GM23338 (cell line): ENCODE measurements at regions not wholly inside any gene's neighbourhood (a gene's known extent, or its start where the extent isn't known, plus 50 kb on each side); places are given as distances from the start of the nearest gene placed in this dataset.

Experiments
- ATAC-seq: fragments of 200-7000 bp; cut with Tn5 transposase; 3 replicates; pipeline ENCODE4 v1.9.1; 2020
- DNase-seq: peaks from one replicate; pipeline ENCODE4 v3.0.0-alpha.2; 2015; ENCODE audit warnings: low spot score
- H2AFZ ChIP-seq: fragments of 200-600 bp; sonication (generic); 2 replicates; pipeline ENCODE4 v1.8.0; 2016; ENCODE audit warnings: antibody characterized with exemption, mild to moderate bottlenecking, moderate library complexity
- H3F3A ChIP-seq: fragments of 200-600 bp; sonication (generic); replicated peaks from 2 replicates; pipeline ENCODE4 v1.8.0; 2017; ENCODE audit warnings: antibody characterized with exemption, mixed run types, low read depth
- H3K27ac ChIP-seq: fragments of 200-600 bp; sonication (generic); 2 replicates; pipeline ENCODE4 v1.6.1; 2016; ENCODE audit warnings: low read depth
- H3K27me3 ChIP-seq: fragments of 200-600 bp; sonication (generic); 2 replicates; pipeline ENCODE4 v1.8.0; 2016; ENCODE audit warnings: mild to moderate bottlenecking, mixed run types, moderate library complexity; ENCODE audit not compliant: insufficient read depth
- H3K36me3 ChIP-seq: fragments of 200-600 bp; sonication (generic); 2 replicates; pipeline ENCODE4 v1.8.0; 2016; ENCODE audit warnings: mild to moderate bottlenecking; ENCODE audit not compliant: insufficient read depth
- H3K4me1 ChIP-seq: fragments of 200-600 bp; sonication (generic); 2 replicates; pipeline ENCODE4 v1.8.0; 2016; ENCODE audit warnings: mild to moderate bottlenecking, moderate library complexity; ENCODE audit not compliant: insufficient read depth
- H3K4me2 ChIP-seq: fragments of 200-600 bp; sonication (generic); 2 replicates; pipeline ENCODE4 v1.7.1; 2017; ENCODE audit warnings: mixed run types
- H3K4me3 ChIP-seq: fragments of 200-600 bp; sonication (generic); 2 replicates; pipeline ENCODE4 v1.6.1; 2016; ENCODE audit warnings: mixed run types
- H3K79me2 ChIP-seq: fragments of 200-600 bp; sonication (generic); replicated peaks from 2 replicates; pipeline ENCODE4 v1.8.0; 2017; ENCODE audit warnings: mild to moderate bottlenecking; ENCODE audit not compliant: insufficient read depth
- H3K9me2 ChIP-seq: fragments of 200-600 bp; sonication (generic); 2 replicates; pipeline ENCODE4 v1.8.0; 2017; ENCODE audit not compliant: insufficient read depth
- H4K20me1 ChIP-seq: fragments of 200-600 bp; sonication (generic); replicated peaks from 2 replicates; pipeline ENCODE4 v1.8.0; 2017; ENCODE audit warnings: mild to moderate bottlenecking; ENCODE audit not compliant: insufficient read depth
- H3K27ac Mint-ChIP-seq: 2 replicates; pipeline ENCODE4 v1.8.0; 2020; ENCODE audit warnings: inconsistent platforms, mild to moderate bottlenecking, moderate library complexity, mixed read lengths
- H3K27me3 Mint-ChIP-seq: 3 replicates; pipeline ENCODE4 v1.8.0; 2022; ENCODE audit warnings: low read depth, mild to moderate bottlenecking, moderate library complexity, mixed read lengths, inconsistent platforms; ENCODE audit not compliant: insufficient read depth, poor library complexity
- H3K36me3 Mint-ChIP-seq: 3 replicates; pipeline ENCODE4 v1.8.0; 2021; ENCODE audit warnings: low read depth, mild to moderate bottlenecking, inconsistent platforms, moderate library complexity, mixed read lengths
- H3K4me1 Mint-ChIP-seq: 3 replicates; pipeline ENCODE4 v1.8.0; 2020; ENCODE audit warnings: mild to moderate bottlenecking, inconsistent platforms, mixed read lengths
- H3K4me3 Mint-ChIP-seq: 3 replicates; pipeline ENCODE4 v1.8.0; 2021; ENCODE audit warnings: moderate library complexity, mild to moderate bottlenecking, inconsistent platforms, mixed read lengths
- H3K9me3 Mint-ChIP-seq: 3 replicates; pipeline ENCODE4 v1.8.0; 2020; ENCODE audit warnings: moderate library complexity, mild to moderate bottlenecking, inconsistent platforms, mixed read lengths
- CREB1 ChIP-seq: fragments of 250-450 bp; sonication (Bioruptor Pico); IDR thresholded peaks from 2 replicates; pipeline ENCODE4 v1.5.0; 2020; ENCODE audit warnings: low read depth, mild to moderate bottlenecking, moderate library complexity
- CTCF ChIP-seq, 2 experiments: fragments of 200-600 bp in 1 of 2; sonication (generic) in 1 of 2; conservative IDR thresholded peaks; 2 replicates each; pipeline versions ENCODE4 v1.5.1 to v1.6.1; 2016 to 2017; ENCODE audit warnings: antibody characterized with exemption in 2 of 2, low read depth in 2 of 2, mild to moderate bottlenecking in 2 of 2, moderate library complexity in 1 of 2
- ETS1 ChIP-seq: IDR thresholded peaks from 2 replicates; pipeline ENCODE4 v1.6.1; 2016; ENCODE audit warnings: antibody characterized with exemption
- EZH2 ChIP-seq: fragments of 200-600 bp; sonication (generic); IDR thresholded peaks from one replicate; pipeline ENCODE4 v1.8.0; 2017; ENCODE audit warnings: antibody characterized with exemption, mild to moderate bottlenecking, low read depth; ENCODE audit not compliant: unreplicated experiment
- EZH2phosphoT487 ChIP-seq: fragments of 200-600 bp; sonication (generic); IDR thresholded peaks from one replicate; pipeline ENCODE4 v1.8.1; 2018; ENCODE audit warnings: antibody characterized with exemption; ENCODE audit not compliant: unreplicated experiment
- JUNB ChIP-seq: IDR thresholded peaks from one replicate; pipeline ENCODE4 v1.6.1; 2016; ENCODE audit warnings: antibody characterized with exemption; ENCODE audit not compliant: unreplicated experiment
- NANOG ChIP-seq: IDR thresholded peaks from 2 replicates; pipeline ENCODE4 v1.6.1; 2016; ENCODE audit warnings: antibody characterized with exemption, borderline replicate concordance
- POLR2AphosphoS5 ChIP-seq: IDR thresholded peaks from 2 replicates; pipeline ENCODE4 v1.6.1; 2016; ENCODE audit warnings: antibody characterized with exemption, low read depth
- STAT1 ChIP-seq: IDR thresholded peaks from one replicate; pipeline ENCODE4 v1.6.1; 2016; ENCODE audit warnings: antibody characterized with exemption; ENCODE audit not compliant: unreplicated experiment
- ZNF114 ChIP-seq: fragments of 250-450 bp; sonication (Bioruptor Pico); IDR thresholded peaks from 2 replicates; pipeline ENCODE4 v1.5.0; 2020; ENCODE audit warnings: mild to moderate bottlenecking, moderate library complexity
- ZNF331 ChIP-seq: fragments of 250-450 bp; sonication (Bioruptor Pico); IDR thresholded peaks from 2 replicates; pipeline ENCODE4 v1.5.0; 2020; ENCODE audit warnings: low read depth, mild to moderate bottlenecking, moderate library complexity
- TF ChIP-seq, protein P1 (sequence below): IDR thresholded peaks from one replicate; pipeline ENCODE4 v1.6.1; 2018; ENCODE audit warnings: antibody characterized with exemption; ENCODE audit not compliant: unreplicated experiment

- Histone ChIP-seq H3K79me2 (no peaks in the 10 kb centered on the region), H2AFZ (no peak overlapping the region), H3K4me1 (peaks cover 1% of the 10 kb centered on the region; the same call in 1 of the 2 replicates), H4K20me1 (no peaks in the 10 kb centered on the region), H3K27me3 (no peaks in the 10 kb centered on the region), H3F3A (no peaks in the 10 kb centered on the region), H3K4me2 (no peak overlapping the region), H3K9me2 (no peaks in the 10 kb centered on the region), H3K27ac (no peak overlapping the region), H3K36me3 (no peaks in the 10 kb centered on the region), H3K4me3 (no peak overlapping the region)
- no peak for TF ChIP-seq EZH2phosphoT487
- TF ChIP-seq STAT1, result no peak
- no peak for TF ChIP-seq POLR2AphosphoS5
- no peak for TF ChIP-seq ZNF331 (CRISPR knock-in tag)
- no peak for TF ChIP-seq ETS1
- no peak for TF ChIP-seq JUNB
- no peak for TF ChIP-seq CREB1 (CRISPR knock-in tag)
- no peak for TF ChIP-seq NANOG
- Mint-ChIP-seq H3K27ac (no peak overlapping the region), H3K9me3 (no peaks in the 10 kb centered on the region), H3K4me1 (peaks cover 3% of the 10 kb centered on the region; the same call in 2 of the 3 replicates), H3K4me3 (no peak overlapping the region), H3K27me3 (peaks cover 3% of the 10 kb centered on the region), H3K36me3 (no peaks in the 10 kb centered on the region; the same call in 2 of the 3 replicates)
- DNase-seq, result no peak
- no peak for ATAC-seq
These were observed 84.3 kb upstream of the SP8 start for GRCh38 chr7:20870977-20871376.

DNA sequence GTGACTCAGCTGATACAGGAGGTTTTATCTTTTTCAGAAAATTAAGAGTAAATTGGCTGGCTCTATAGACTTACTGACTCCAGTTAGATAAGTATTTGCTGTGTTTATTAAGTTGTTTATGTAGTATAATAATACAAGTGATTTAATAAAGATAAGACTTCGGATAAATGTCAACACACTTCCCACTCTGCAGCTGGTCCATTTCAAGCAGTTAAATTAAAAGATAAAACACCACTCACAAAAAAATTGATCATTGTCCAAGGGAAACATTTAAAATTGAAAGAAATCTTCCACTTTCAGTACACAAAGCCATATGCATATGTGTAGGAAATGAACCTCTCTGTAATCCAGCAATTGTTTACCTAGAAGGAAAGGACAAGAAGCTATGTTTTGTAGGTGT is 106.1 kb upstream of the SP8 start:
- no peak for DNase-seq
- Mint-ChIP-seq H3K4me1 (peaks cover 6% of the 10 kb centered on the region; the same call in 2 of the 3 replicates), H3K27me3 (peaks cover 7% of the 10 kb centered on the region), H3K9me3 (peaks cover 3% of the 10 kb centered on the region), H3K36me3 (peaks cover 10% of the 10 kb centered on the region), H3K27ac (peak overlapping the region; percentile 50; the same call in 1 of the 2 replicates), H3K4me3 (no peak overlapping the region)
- Histone ChIP-seq H2AFZ (no peak overlapping the region), H4K20me1 (no peaks in the 10 kb centered on the region), H3K79me2 (no peaks in the 10 kb centered on the region), H3K4me2 (no peak overlapping the region), H3K9me2 (no peaks in the 10 kb centered on the region), H3K36me3 (peaks cover 5% of the 10 kb centered on the region; the same call in 1 of the 2 replicates), H3K4me1 (no peaks in the 10 kb centered on the region), H3F3A (no peaks in the 10 kb centered on the region), H3K27me3 (no peaks in the 10 kb centered on the region), H3K4me3 (no peak overlapping the region), H3K27ac (no peak overlapping the region)
- TF ChIP-seq, protein P1, sequence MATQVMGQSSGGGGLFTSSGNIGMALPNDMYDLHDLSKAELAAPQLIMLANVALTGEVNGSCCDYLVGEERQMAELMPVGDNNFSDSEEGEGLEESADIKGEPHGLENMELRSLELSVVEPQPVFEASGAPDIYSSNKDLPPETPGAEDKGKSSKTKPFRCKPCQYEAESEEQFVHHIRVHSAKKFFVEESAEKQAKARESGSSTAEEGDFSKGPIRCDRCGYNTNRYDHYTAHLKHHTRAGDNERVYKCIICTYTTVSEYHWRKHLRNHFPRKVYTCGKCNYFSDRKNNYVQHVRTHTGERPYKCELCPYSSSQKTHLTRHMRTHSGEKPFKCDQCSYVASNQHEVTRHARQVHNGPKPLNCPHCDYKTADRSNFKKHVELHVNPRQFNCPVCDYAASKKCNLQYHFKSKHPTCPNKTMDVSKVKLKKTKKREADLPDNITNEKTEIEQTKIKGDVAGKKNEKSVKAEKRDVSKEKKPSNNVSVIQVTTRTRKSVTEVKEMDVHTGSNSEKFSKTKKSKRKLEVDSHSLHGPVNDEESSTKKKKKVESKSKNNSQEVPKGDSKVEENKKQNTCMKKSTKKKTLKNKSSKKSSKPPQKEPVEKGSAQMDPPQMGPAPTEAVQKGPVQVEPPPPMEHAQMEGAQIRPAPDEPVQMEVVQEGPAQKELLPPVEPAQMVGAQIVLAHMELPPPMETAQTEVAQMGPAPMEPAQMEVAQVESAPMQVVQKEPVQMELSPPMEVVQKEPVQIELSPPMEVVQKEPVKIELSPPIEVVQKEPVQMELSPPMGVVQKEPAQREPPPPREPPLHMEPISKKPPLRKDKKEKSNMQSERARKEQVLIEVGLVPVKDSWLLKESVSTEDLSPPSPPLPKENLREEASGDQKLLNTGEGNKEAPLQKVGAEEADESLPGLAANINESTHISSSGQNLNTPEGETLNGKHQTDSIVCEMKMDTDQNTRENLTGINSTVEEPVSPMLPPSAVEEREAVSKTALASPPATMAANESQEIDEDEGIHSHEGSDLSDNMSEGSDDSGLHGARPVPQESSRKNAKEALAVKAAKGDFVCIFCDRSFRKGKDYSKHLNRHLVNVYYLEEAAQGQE, result no peak
- no peak for TF ChIP-seq JUNB
- TF ChIP-seq CTCF (conservative IDR thresholded peaks at IDR 0.05; ENCODE audit: low read depth in 2 of 2), result no peak
- no peak for TF ChIP-seq ZNF114
- TF ChIP-seq ZNF331 (CRISPR knock-in tag), result no peak
- TF ChIP-seq EZH2phosphoT487, result no peak
- TF ChIP-seq NANOG, result no peak
- TF ChIP-seq ETS1, result no peak
- TF ChIP-seq EZH2, result no peak
- no peak for TF ChIP-seq STAT1
- TF ChIP-seq POLR2AphosphoS5, result no peak
- ATAC-seq, result no peak
